ENCODE measurements at regions not wholly inside any gene's neighbourhood (a gene's known extent, or its start where the extent isn't known, plus 50 kb on each side); places are given as distances from the start of the nearest gene placed in this dataset.

DNA sequence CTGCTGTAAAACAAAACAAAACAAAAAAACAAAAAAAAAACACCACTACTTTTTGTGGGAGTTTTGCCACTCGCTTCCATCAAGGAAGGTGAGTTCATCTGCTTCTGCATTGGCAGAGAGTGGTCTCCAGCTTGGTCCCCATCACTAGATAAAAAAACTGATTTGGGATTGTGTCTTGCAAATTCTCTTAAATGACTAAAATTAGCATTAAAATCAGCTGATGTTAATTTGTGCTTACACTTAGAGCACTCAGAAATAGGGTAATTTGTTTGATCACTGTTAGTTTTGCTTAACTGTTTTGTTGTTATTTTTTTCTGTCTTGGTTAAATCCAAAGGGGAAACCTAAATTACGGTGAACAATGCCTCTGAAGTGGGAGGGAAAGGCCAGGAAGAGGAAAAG is 1048.0 kb downstream of the LRFN5 start:
- H3K36me3 ChIP-seq (ENCODE audit: control insufficient read depth, low read length): no peaks in the 10 kb centered on the region
- H4K20me1 ChIP-seq (ENCODE audit: control insufficient read depth, insufficient read depth, low read depth, low read length): no peaks in the 10 kb centered on the region
- H3K27me3 ChIP-seq (ENCODE audit: control insufficient read depth, low read length): no peaks in the 10 kb centered on the region
- H3K9me3 ChIP-seq (ENCODE audit: control insufficient read depth, insufficient read depth, low read length): no peaks in the 10 kb centered on the region
- no peak overlapping the region for H3K4me3 ChIP-seq (ENCODE audit: low read length)
- no peaks in the 10 kb centered on the region for H3K79me2 ChIP-seq (ENCODE audit: control insufficient read depth, low read length)
- H3K4me1 ChIP-seq (ENCODE audit: control insufficient read depth, low read length): no peaks in the 10 kb centered on the region
- no peaks in the 10 kb centered on the region for H3K9me2 ChIP-seq (replicated peaks; ENCODE audit: control insufficient read depth, low read length)
- H3K4me2 ChIP-seq (ENCODE audit: low read length): no peak overlapping the region
- TF ChIP-seq EZH2phosphoT487 (IDR thresholded peaks at IDR 0.05; ENCODE audit: borderline replicate concordance, low read length) (no peak), CTCF (IDR thresholded peaks at IDR 0.05; ENCODE audit: low read depth, low read length, poor library complexity, severe bottlenecking) (no peak)
- no peak overlapping the region for H3K27ac ChIP-seq (ENCODE audit: low read depth, low read length)
- H3F3A ChIP-seq (ENCODE audit: control insufficient read depth, insufficient read depth): no peaks in the 10 kb centered on the region

- TF ChIP-seq CTCF (IDR thresholded peaks at IDR 0.05; ENCODE audit: low read depth, low read length, poor library complexity, severe bottlenecking): no peak
- TF ChIP-seq EZH2phosphoT487 (IDR thresholded peaks at IDR 0.05; ENCODE audit: borderline replicate concordance, low read length): no peak
- Histone ChIP-seq H4K20me1 (ENCODE audit: control insufficient read depth, insufficient read depth, low read depth, low read length) (no peaks in the 10 kb centered on the region), H3K4me1 (ENCODE audit: control insufficient read depth, low read length) (no peaks in the 10 kb centered on the region), H3F3A (ENCODE audit: control insufficient read depth, insufficient read depth) (no peaks in the 10 kb centered on the region), H3K36me3 (ENCODE audit: control insufficient read depth, low read length) (no peaks in the 10 kb centered on the region), H3K4me2 (ENCODE audit: low read length) (no peak overlapping the region), H3K79me2 (ENCODE audit: control insufficient read depth, low read length) (no peaks in the 10 kb centered on the region), H3K4me3 (ENCODE audit: low read length) (no peak overlapping the region), H3K9me3 (ENCODE audit: control insufficient read depth, insufficient read depth, low read length) (no peaks in the 10 kb centered on the region), H3K27me3 (ENCODE audit: control insufficient read depth, low read length) (no peaks in the 10 kb centered on the region), H3K9me2 (replicated peaks; ENCODE audit: control insufficient read depth, low read length) (no peaks in the 10 kb centered on the region), H3K27ac (ENCODE audit: low read depth, low read length) (no peak overlapping the region)
Observed at GRCh38 chr14:42642787-42643186, 1036.1 kb downstream of the LRFN5 start.

- Histone ChIP-seq H4K20me1 (ENCODE audit: control insufficient read depth, insufficient read depth, low read depth, low read length) (no peaks in the 10 kb centered on the region), H3K4me1 (ENCODE audit: control insufficient read depth, low read length) (no peaks in the 10 kb centered on the region), H3K9me3 (ENCODE audit: control insufficient read depth, insufficient read depth, low read length) (no peaks in the 10 kb centered on the region), H3K9me2 (replicated peaks; ENCODE audit: control insufficient read depth, low read length) (no peaks in the 10 kb centered on the region), H3K27ac (ENCODE audit: low read depth, low read length) (no peak overlapping the region), H3K4me3 (ENCODE audit: low read length) (no peak overlapping the region), H3K79me2 (ENCODE audit: control insufficient read depth, low read length) (no peaks in the 10 kb centered on the region), H3F3A (ENCODE audit: control insufficient read depth, insufficient read depth) (no peaks in the 10 kb centered on the region), H3K36me3 (ENCODE audit: control insufficient read depth, low read length) (no peaks in the 10 kb centered on the region), H3K27me3 (ENCODE audit: control insufficient read depth, low read length) (no peaks in the 10 kb centered on the region), H3K4me2 (ENCODE audit: low read length) (no peak overlapping the region)
- TF ChIP-seq EZH2phosphoT487 (IDR thresholded peaks at IDR 0.05; ENCODE audit: borderline replicate concordance, low read length): no peak
- TF ChIP-seq CTCF (IDR thresholded peaks at IDR 0.05; ENCODE audit: low read depth, low read length, poor library complexity, severe bottlenecking): no peak
Observed at GRCh38 chr14:42633504-42634095, 1026.9 kb downstream of the LRFN5 start.
